Uterus (tissue), 3 donors: ENCODE measurements at regions not wholly inside any gene's neighbourhood (a gene's known extent, or its start where the extent isn't known, plus 50 kb on each side); places are given as distances from the start of the nearest gene placed in this dataset.

Experiments
- DNase-seq, 2 donors: peaks; one replicate each; pipeline ENCODE4 v3.0.0-alpha.2; 2019 to 2020
- H3K27ac ChIP-seq, 2 donors: fragments of 200-600 bp; sonication (generic); 1 replicate in 1 of 2; 2 replicates in 1 of 2; pipeline ENCODE4 v1.5.1; 2016 to 2018
- H3K27me3 ChIP-seq, 2 donors: fragments of 200-600 bp; sonication (generic); one replicate each; pipeline ENCODE4 v1.5.1; 2018 to 2019; ENCODE audit warnings: control low read depth in 1 of 2
- H3K36me3 ChIP-seq, 2 donors: fragments of 200-600 bp; sonication (generic); one replicate each; pipeline ENCODE4 v1.5.1; 2019; ENCODE audit warnings: control low read depth in 1 of 2
- H3K4me1 ChIP-seq, 2 donors: fragments of 200-600 bp; sonication (generic); one replicate each; pipeline ENCODE4 v1.5.1; 2018 to 2019; ENCODE audit warnings: control low read depth in 1 of 2
- H3K4me3 ChIP-seq, 2 donors: fragments of 200-600 bp; sonication (generic); 1 replicate in 1 of 2; 2 replicates in 1 of 2; pipeline ENCODE4 v1.5.1; 2018 to 2019; ENCODE audit warnings: mild to moderate bottlenecking in 1 of 2
- H3K9me3 ChIP-seq, 2 donors: fragments of 200-600 bp; sonication (generic); one replicate each; pipeline ENCODE4 v1.5.1; 2019; ENCODE audit warnings: control low read depth in 1 of 2
- POLR2A ChIP-seq, 2 donors: fragments of 450-650 bp; IDR thresholded peaks; one replicate each; pipeline ENCODE4 v1.6.1; 2016; ENCODE audit warnings: antibody characterized with exemption in 2 of 2, mild to moderate bottlenecking in 1 of 2, moderate library complexity in 1 of 2
- intact Hi-C: fragments of 100-400 bp; cut with DNase I; formaldehyde crosslinking; loops from one replicate; pipeline ENCODE4 v1.15.1; 2023; ENCODE audit warnings: low total_unique reads
- TF ChIP-seq, protein P1 (sequence below), 4 experiments: fragments of 200-600 bp in 2 of 4; fragments of 450-650 bp in 2 of 4; sonication (generic) in 2 of 4; IDR thresholded peaks; one replicate each; pipeline ENCODE4 v1.5.1; 2016 to 2019; ENCODE audit warnings: antibody characterized with exemption in 4 of 4, mild to moderate bottlenecking in 2 of 4, moderate library complexity in 1 of 4
- donor health status: DM: yes; HTN: yes; CAD: no.

DNA sequence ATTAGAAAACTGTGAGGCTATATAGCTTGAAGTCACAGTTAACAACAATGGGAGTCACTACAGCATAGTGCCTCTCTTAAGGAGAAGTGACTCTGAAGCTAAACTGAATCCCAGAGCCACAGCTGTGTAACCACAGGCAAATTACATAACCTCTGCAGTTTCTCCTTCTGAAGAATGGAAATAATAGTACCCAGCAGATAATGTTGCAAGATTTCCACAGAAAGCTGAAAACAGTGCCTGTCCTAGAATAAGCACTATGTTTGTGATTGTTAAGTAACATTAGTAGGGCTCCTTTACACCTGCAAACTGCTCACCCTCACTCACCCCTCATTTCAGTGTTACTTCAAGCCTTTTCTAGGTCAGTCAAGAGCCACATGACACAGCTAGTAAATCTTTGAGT lies 886.7 kb downstream of the PLA2G4A start:
- intact Hi-C loops, result no loop called here
- no peaks in the 10 kb centered on the region for H3K27me3 ChIP-seq
- H3K4me1 ChIP-seq, result no peaks in the 10 kb centered on the region
- no peak overlapping the region for H3K4me3 ChIP-seq
- H3K9me3 ChIP-seq, result no peaks in the 10 kb centered on the region
- no peak overlapping the region for H3K27ac ChIP-seq
- DNase-seq, result no peak
- TF ChIP-seq POLR2A (IDR thresholded peaks at IDR 0.05), result no peak
- TF ChIP-seq, protein P1, sequence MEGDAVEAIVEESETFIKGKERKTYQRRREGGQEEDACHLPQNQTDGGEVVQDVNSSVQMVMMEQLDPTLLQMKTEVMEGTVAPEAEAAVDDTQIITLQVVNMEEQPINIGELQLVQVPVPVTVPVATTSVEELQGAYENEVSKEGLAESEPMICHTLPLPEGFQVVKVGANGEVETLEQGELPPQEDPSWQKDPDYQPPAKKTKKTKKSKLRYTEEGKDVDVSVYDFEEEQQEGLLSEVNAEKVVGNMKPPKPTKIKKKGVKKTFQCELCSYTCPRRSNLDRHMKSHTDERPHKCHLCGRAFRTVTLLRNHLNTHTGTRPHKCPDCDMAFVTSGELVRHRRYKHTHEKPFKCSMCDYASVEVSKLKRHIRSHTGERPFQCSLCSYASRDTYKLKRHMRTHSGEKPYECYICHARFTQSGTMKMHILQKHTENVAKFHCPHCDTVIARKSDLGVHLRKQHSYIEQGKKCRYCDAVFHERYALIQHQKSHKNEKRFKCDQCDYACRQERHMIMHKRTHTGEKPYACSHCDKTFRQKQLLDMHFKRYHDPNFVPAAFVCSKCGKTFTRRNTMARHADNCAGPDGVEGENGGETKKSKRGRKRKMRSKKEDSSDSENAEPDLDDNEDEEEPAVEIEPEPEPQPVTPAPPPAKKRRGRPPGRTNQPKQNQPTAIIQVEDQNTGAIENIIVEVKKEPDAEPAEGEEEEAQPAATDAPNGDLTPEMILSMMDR (IDR thresholded peaks at IDR 0.05), result no peak
- H3K36me3 ChIP-seq, result no peaks in the 10 kb centered on the region

DNA sequence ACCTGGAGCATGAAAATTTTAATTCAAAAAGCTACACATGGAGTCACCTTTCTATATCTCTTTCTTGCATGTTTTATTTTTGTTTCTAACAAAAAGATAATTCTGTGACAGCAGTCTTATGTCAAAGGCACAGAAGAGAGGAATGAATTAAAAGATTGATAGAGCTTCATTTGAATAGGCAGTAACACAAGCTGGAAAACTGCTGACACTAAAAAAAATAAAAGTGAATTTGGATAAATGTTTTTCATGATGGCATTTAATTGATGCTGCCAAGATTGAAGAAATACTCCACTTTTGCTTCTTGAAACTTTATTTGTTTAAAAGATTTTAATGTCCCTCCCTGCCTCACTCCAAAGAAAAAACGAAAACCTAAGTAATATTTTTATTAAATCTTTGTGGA lies 887.4 kb downstream of the PLA2G4A start:
- Histone ChIP-seq H3K27me3 (no peaks in the 10 kb centered on the region), H3K36me3 (no peaks in the 10 kb centered on the region)

DNA sequence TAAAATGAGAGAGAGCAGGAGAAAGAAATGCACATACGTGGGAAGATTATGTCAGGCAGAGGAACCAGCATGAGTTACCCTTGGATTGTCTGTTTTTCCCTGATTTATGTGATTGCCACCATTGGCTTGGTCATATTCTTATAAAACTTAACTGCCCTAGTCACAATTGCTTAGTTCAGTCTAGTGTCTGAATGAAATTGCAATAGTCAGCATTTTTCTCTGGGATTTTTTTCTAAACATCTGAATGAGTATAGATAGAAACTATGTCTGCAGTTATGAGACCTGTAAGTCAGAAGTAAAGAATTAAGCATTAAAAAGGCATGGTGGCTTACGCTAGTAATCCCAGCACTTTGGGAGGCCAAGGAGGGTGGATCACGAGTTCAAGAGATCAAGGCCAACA lies 889.8 kb downstream of the PLA2G4A start:
- Histone ChIP-seq H3K36me3 (no peaks in the 10 kb centered on the region), H3K4me3 (no peak overlapping the region), H3K4me1 (no peaks in the 10 kb centered on the region), H3K27ac (no peak overlapping the region), H3K9me3 (no peaks in the 10 kb centered on the region), H3K27me3 (no peaks in the 10 kb centered on the region)
- no peak for DNase-seq
- TF ChIP-seq, protein P1 (IDR thresholded peaks at IDR 0.05), result no peak
- no peak for TF ChIP-seq POLR2A (IDR thresholded peaks at IDR 0.05)
- intact Hi-C loops, result no loop called here

More for the DNA sequence above, 887.4 kb downstream of the PLA2G4A start:
- TF ChIP-seq POLR2A (IDR thresholded peaks at IDR 0.05), result no peak
- TF ChIP-seq, protein P1 (IDR thresholded peaks at IDR 0.05), result no peak
- H3K27ac ChIP-seq, result no peak overlapping the region
- no peak for DNase-seq
- H3K9me3 ChIP-seq, result no peaks in the 10 kb centered on the region
- no peak overlapping the region for H3K4me3 ChIP-seq
- H3K4me1 ChIP-seq, result no peaks in the 10 kb centered on the region
- intact Hi-C loops, result no loop called here

DNA sequence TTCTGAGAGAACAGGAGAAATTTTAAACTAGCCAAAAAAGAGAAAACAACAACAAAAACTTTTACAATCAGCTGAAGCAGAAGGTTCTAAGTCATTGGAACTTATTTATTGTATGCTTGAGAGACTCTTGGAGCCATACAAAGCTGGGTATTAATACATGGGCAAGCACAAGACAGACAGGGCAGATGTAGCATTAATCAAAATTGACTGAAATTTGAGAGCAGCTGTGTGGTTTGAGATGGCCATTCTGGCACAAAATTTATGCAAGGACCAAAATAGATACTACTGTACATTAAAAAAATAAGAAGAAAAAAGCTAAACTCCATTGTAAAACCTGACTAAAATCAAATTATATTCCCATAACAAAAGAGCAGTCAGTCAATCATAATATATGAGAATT lies 892.5 kb downstream of the PLA2G4A start:
- Histone ChIP-seq H3K4me3 (no peak overlapping the region), H3K27me3 (no peaks in the 10 kb centered on the region), H3K4me1 (no peaks in the 10 kb centered on the region), H3K36me3 (no peaks in the 10 kb centered on the region), H3K27ac (no peak overlapping the region), H3K9me3 (no peaks in the 10 kb centered on the region)
- DNase-seq, result no peak
- intact Hi-C loops, result no loop called here
- TF ChIP-seq, protein P1 (IDR thresholded peaks at IDR 0.05), result no peak
- no peak for TF ChIP-seq POLR2A (IDR thresholded peaks at IDR 0.05)

DNA sequence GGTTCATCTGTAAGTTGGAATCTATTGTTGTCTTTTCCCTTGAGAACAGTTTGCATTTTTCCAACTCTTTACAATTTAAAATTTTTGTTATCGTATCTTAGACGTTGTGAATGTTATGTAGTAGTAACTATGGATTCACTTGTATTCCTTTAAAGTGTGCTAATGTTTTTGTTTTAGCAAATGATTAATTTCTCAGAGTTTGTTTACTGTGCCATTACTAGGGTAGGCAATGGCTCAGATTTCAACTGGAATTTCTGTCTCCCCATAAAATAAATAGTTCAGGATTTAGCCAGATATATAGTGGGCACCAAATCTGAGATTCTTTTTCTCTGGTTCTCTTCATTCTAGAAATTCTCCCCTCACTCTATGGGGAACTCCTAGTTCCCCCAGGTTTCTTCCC lies 896.5 kb downstream of the PLA2G4A start:
- intact Hi-C loops, result no loop called here
- TF ChIP-seq, protein P1 (IDR thresholded peaks at IDR 0.05), result no peak
- no peak for TF ChIP-seq POLR2A (IDR thresholded peaks at IDR 0.05)
- H3K4me3 ChIP-seq, result no peak overlapping the region
- no peaks in the 10 kb centered on the region for H3K9me3 ChIP-seq
- H3K36me3 ChIP-seq, result no peaks in the 10 kb centered on the region
- H3K27ac ChIP-seq, result no peak overlapping the region
- no peaks in the 10 kb centered on the region for H3K4me1 ChIP-seq
- no peak for DNase-seq
- H3K27me3 ChIP-seq, result no peaks in the 10 kb centered on the region
